ENCODE measurements at regions not wholly inside any gene's neighbourhood (a gene's known extent, or its start where the extent isn't known, plus 50 kb on each side); places are given as distances from the start of the nearest gene placed in this dataset.

DNA sequence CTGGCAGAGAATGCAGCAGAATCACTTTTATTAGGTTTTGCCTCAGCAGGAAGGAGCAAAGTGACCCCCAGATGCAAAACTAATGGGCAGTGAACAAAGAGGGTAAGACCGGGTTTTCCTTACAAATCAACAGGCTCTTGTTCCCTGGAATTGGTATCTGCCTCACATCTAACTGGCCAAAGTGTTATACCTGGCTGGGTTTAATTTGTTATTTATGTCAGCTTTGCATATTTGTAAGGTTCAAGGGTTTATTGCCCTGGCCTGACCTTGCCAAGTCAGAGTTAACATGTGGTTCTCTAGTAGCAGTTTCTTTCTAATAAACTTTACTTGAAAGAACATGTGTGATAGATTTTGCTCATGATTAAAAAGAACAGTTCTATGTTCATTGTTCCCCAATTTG, 431.7 kb upstream of the NR2F2 start:
- DNase-seq (ENCODE audit: low spot score): no peak

GRCh38 chr15:95901271-95901670, 429.2 kb upstream of the NR2F2 start:
- no peak for DNase-seq (ENCODE audit: low spot score)

DNA sequence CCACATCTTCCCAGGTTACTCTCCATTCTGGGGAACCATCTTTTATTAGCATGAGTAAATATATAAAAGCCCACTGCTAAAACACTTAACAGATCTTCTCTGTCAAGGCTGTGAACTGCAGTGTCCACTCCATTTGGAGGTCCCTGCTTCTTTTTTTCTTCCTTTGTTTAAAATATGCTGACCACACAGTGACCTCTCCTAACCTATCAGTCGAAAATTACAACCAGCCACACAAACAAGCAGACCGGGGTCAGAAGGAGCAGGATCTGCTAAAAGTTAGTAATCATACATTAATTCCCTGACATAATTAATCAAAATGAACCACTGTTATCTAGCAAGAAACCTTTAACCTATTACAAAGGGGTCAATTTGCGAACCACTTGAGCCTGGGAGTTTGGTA, 427.9 kb upstream of the NR2F2 start:
- DNase-seq (ENCODE audit: low spot score): no peak

DNA sequence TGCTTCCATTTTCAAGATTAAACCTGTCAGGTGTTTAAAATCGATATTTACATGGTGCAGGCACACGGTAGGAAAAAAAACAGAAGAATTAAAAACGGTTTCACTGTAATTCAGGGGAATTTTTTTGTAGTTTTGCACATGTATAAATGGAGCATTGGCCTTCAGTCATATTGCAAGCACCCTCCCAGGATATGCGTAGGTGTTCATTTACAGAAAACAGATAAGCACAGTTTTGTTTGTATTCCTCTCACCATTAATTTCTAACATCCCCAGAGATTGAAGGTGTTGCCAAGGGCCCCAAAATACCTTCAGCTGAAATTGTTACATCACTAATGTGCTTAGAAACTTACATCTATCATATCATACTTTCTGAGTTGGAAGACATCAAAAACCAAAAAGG, 427.1 kb upstream of the NR2F2 start:
- DNase-seq (ENCODE audit: low spot score): no peak

- DNase-seq (ENCODE audit: low spot score): no peak
Measured at GRCh38 chr15:95910643-95911212, 419.8 kb upstream of the NR2F2 start.

DNA sequence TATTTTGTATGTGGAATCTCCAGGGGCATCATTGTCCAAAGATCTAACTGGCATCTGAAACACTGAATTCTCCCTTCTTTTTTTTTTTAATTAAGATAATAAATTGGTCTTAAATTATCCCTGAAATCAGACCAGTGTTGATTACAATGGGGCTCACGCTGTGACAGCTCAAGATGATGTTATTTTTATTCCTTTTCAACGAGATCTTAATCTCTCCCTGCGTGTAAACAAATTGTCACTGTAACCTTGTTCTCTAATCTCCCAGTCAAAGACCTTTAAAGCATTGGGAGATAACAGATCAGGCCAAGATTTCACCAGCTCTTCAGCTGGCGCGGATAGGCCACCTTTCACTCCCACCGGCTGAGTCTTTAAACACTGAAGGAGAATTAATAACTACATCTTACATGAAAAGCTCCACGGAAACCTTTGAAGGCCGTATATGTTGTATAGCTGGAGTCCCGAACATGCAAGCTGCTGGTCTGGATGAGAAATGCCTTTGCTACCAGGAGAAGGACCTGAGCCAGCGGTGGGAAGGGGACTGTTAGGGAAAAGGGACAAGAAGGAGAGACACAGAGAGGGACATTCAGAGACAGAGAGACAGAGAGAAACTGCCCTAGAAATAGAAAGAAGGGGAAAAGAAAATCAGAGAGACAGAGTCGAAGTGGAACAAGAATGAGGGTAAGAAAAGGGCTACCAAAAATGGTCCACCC, 418.8 kb upstream of the NR2F2 start:
- DNase-seq (ENCODE audit: low spot score): no peak

DNA sequence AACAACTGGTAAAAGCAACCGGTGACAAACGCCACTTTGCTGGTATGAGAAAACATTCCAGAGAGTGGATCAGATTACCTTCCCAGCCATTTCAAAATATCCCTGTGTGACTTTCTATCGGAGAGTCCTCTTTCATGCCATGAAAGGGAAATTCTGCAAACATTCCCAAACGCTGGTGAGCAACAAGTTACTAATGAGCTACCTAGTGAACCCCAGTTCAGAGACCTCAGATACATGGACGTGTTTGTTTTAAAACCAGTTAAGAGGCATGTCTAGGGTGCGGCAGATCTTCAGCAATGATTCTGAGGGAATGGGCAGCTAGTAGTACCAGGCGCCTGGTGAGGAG, 418.2 kb upstream of the NR2F2 start:
- DNase-seq (ENCODE audit: low spot score): no peak

DNA sequence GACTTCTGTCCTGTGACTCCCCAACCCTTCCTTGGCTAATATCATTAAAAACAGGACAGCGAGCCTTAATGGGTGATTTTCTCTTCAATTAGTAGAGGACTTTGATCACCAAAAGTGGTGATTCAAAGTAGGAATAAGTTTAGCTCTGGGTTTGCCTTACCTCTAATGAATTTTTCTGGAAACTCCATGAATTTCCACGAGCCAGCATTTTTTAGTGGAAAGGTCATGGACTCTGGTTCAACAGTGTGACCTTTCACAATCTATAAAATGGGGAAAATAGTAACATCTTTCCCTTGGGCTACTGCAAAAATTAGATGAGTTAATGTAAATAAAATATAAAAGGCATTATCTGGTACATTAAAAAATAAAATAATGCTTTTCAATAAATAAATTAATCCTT, 417.8 kb upstream of the NR2F2 start:
- DNase-seq (ENCODE audit: low spot score): no peak

DNA sequence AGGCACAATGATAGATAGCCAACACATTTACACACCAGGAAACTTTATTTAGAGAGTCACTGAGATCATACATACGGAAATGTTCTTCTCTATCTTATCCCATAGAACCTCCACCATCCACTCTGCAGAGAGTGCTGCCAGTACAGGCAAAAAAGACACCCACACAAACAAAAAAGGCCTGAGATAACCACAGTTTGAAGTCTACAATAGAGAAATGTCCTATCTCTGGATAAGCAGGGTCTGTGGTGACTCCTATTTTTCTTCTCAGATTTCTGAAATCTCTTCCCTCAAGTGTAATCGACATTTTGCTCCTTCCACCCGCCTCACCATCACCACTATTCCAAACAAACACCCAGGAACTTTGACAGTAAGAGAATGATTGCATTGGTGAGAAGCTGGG, 413.9 kb upstream of the NR2F2 start:
- DNase-seq (ENCODE audit: low spot score): no peak

DNA sequence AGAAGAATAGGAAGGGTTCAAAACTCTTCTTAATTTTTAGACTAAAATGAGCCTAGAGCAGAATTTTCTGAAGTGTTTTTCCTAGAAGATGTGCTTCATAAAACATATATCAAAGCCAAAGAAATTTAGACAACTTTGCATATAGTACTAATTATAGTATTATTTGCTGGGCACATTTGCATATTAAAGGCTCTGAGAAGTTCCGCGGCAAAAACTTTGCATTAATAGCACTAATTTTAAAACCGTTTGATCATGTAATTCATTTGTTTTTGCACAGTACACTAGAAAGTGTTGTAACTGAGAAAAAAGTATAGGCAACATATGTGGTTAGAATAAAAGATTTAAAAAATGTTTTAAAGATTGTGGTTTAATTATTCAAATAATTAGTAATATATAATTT, 412.0 kb upstream of the NR2F2 start:
- DNase-seq (ENCODE audit: low spot score): no peak

- DNase-seq (ENCODE audit: low spot score): no peak
Measured at GRCh38 chr15:95919460-95919859, 411.0 kb upstream of the NR2F2 start.

- DNase-seq (ENCODE audit: low spot score): no peak
Measured at GRCh38 chr15:95921404-95921803, 409.1 kb upstream of the NR2F2 start.

- no peak for DNase-seq (ENCODE audit: low spot score)
Measured at GRCh38 chr15:95922431-95922830, 408.1 kb upstream of the NR2F2 start.

DNA sequence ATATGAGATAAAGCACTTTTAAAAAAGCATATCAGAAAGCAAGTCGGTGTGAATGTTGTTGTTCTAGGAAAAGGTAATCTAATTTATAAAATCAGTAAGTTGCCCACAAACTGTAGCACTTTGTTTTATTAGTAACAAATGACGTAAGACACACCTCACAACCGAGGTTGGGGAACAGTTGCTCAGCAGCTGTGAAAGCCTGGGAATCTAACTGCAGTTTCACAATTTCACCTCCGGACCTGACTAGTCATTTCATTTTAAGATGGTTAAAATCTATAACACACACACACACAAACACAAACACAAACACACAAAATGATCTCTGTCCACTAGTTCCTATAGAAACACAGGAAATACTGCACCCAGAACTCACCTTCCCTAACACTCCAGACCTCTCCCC, 406.7 kb upstream of the NR2F2 start:
- no peak for DNase-seq (ENCODE audit: low spot score)

GRCh38 chr15:95928822-95929221, 401.7 kb upstream of the NR2F2 start:
- no peak for DNase-seq (ENCODE audit: low spot score)

DNA sequence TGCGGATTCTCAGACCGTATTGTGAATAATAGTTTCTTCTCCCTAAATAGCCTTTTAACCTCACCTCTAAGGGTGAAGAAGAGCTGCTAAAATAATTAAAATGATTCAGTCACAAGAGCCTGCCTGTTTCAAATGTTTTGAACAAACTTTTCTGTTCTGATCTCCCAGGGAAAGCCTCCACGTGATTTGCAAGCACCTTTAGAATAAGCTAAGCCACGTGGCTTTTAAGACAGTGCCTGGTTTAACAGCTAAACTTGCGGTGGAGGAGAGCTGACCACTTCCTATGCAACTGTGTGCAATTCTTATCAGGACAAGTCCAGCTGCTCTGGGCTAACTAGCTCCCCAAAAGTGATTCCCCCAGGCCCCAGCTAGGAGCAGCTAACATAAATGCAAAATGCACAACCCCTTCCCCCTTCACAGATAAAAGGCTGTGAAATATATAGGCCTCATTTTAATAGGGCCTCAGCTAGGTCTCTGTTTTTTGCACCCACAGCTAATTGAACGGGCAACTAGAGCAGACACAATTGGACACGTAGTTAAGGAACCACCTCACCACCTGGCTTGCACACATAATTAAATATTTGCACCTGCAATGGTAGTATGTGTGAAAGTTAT, 401.2 kb upstream of the NR2F2 start:
- DNase-seq (ENCODE audit: low spot score): peak; percentile 81

DNA sequence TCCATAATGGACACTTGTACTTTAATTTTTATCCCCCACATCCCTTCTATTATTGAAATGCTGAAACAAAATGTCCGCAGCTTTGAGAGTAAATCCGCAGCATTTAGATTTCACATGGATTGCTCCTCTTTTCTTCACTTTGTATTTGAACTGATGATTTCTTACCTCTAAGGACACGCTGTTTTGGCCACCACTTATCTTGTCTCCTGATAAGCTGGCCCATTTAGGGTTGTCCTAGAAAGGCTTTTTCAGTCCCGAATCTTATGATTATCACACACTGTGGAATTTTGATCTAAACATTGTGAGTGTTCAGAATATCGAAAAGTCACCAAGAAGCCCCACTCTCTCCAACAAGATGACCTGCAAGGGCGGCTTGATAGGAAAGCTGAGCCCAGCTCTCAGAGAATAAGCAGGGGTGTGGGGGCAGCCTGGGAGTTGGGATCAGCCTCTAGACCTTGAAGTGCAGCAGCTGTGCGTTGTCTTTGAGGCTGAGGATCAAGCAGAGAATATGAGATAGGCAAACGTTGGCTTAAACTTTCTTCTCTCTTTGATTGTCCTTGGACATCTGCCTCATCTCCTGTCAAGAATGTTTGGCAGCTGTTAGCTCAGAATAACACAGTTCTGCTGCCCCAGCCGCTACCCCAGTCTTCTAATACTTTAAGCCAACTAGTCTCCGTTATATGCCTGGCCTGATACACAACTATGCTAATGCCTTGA, 399.7 kb upstream of the NR2F2 start:
- no peak for DNase-seq (ENCODE audit: low spot score)

- no peak for DNase-seq (ENCODE audit: low spot score)
Measured at GRCh38 chr15:95931619-95932018, 398.9 kb upstream of the NR2F2 start.

GRCh38 chr15:95932141-95932540, 398.4 kb upstream of the NR2F2 start:
- no peak for DNase-seq (ENCODE audit: low spot score)

DNA sequence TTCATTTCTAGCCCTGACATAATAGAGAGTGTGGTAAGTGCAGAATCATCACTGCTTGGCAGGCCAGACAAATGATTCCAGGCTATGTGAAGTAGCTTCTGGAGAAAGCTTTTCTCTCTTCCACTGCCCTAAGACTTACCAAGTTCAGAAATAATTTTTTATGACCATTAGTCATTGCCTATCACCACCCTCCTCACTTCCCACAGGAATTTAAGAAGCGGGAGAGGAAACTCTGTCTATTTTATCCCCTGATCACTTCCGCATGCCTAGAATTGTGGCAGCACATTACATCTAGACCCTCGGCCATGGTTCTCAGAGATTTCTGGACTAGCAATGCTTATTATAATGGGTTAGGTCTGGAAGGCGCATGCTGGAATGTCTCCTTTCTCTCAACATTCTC, 397.8 kb upstream of the NR2F2 start:
- peak; percentile 6 for DNase-seq (ENCODE audit: low spot score)

- no peak for DNase-seq (ENCODE audit: low spot score)
Measured at GRCh38 chr15:95935852-95936251, 394.6 kb upstream of the NR2F2 start.

DNA sequence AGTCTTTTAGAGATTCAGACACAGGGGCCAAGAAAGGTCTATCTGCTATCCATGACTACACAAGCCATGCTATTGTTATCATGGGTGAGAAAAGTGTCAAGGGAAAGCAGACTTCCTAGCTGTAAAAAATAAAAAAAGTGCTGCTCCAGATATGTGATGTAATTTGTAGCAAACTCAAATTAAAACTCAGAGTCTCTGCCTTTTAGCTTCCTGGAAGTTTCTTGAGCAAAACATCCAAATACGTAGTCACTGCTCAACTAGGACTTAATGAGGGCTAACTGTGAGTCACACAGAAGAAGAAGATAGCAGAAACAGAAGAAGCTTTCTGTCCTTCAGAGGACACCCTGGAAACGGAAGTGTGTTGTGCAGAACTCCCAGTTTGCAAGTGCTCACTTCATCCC, 393.4 kb upstream of the NR2F2 start:
- DNase-seq (ENCODE audit: low spot score): no peak

DNA sequence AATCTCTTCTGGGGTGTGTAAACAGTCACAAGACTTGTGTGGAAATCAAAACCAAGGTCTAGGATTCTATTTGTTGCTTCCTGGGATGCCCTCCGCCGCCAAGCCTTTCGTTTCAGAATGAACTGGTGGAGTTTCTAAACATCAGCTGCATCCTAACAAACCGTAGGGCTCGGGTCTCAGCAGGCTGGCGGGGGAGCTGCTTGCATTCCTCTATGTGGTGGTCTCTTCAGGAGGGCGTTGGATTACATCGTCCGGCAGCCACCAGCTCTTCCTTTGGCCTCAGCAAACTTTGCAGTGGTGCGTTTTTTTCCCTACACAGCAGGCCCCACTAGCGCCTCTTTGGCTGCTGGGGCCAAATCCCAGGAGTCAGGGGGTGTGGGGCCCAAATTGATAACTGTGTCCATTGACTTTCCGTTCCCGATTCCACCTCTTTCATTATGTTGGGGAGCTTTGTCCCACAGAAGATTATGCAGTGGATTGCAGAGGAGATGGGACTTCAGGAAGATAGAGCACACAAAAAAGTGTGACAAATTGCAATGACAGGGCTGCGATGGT, 390.0 kb upstream of the NR2F2 start:
- no peak for DNase-seq (ENCODE audit: low spot score)
